HG02678 (cell line): ENCODE measurements at regions not wholly inside any gene's neighbourhood (a gene's known extent, or its start where the extent isn't known, plus 50 kb on each side); places are given as distances from the start of the nearest gene placed in this dataset.
A peak's percentile ranks its signal among the peaks of the same experiment; 100 is the strongest.
"Not testable (repeated sequence)": the region's sequence is repeated elsewhere in the genome, so short reads cannot be mapped to it uniquely, and the experiment has no call there.

ENCODE experiments used
- ATAC-seq: cut with Tn5 transposase; IDR thresholded peaks from one replicate; pipeline ENCODE4 v1.9.1; 2021; ENCODE audit warnings: mild to moderate bottlenecking, moderate library complexity; ENCODE audit not compliant: unreplicated experiment

DNA sequence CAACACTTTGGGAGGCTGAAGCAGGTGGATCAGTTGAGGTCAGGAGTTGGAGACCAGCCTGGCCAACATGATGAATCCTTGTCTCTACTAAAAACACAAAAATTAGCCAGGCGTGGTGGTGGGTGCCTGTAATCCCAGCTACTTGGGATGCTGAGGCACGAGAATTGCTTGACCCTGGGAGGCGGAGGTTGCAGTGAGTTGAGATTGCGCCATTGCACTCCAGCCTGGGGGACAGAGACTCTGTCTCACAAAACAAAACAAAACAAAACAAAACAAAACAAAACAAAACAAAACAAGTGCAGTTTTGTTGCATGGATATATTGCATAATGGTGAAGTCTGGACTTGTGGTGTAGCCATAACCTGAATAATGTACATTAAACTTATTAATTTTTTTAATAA is 133.6 kb upstream of the ZNF217 start:
- ATAC-seq = not testable (repeated sequence)

DNA sequence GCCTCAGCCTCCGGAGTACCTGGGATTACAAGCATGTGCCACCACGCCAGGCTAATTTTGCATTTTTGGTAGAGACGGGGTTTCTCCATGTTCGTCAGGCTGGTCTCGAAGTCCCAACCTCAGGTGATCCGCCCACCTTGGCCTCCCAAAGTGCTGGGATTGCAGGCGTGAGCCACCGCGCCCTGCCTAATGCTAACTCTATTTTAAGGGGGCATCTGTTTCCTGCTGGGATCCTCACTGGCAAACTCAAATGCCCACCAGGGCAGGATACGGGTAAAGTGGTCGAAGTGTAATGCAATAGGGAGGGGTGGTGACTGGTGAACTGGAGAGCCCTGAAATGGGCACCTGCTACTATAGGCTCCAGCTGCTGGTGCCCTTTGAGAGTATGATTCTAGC is 131.9 kb upstream of the ZNF217 start:
- no peak for ATAC-seq

DNA sequence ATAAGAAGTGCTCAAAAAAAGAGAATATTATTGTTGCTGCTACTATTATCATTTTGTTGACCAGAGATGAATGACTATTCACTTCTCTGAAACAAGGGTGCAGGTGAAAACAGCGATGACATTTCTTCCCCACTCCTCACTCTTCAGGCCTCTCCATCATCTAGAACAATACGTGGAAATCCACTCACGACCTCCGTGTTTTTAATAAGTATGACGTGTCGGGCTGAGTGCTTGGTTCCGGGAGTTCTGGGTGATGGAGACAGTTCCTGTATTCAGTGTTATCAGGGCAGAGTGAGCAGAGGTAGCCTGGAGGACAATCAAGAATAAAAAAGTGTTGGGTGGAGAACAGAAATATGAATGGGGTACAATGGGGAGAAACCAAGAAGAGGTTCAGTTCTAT is 130.0 kb upstream of the ZNF217 start:
- ATAC-seq = no peak

DNA sequence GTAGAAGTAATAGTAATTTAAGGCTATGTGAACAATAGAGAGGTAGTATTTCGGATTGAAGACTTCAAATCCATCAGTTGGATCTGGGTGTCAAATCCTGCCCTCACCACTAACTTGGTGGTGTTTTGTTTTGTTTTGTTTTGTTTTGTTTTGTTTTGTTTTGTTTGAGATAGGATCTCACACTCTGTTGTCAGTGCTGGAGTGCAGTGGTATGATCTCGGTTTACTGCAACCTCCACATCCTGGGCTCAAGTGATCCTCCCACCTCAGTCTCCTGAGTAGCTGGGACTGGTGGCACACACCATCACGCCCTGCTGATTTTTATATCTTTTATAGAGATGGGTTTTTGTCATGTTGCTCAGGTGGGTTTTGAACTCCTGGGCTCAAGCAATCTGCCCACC is 129.4 kb upstream of the ZNF217 start:
- no peak for ATAC-seq

DNA sequence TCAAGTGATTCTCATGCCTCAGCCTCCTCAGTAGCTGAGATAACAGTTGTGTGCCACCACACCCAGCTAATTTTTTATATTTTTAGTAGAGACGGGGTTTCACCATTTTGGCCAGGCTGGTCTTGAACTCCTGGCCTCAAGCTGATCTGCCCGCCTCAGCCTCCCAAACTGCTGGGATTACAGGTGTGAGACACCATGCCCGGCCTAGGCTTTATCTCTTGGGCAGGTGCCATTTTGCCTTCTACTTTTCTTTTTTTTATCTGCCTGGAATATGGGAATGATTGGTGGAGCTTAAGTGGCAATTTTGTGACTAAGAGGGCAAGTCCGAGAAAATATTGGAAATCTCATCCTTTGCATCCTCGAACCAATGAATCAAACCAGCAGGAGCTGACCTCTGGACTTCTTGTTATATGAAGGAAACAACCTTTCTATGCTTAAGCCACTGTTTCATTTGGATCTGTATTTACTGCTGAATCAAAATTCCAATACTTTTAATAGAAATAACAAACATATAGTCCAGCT is 128.9 kb upstream of the ZNF217 start:
- ATAC-seq = no peak

DNA sequence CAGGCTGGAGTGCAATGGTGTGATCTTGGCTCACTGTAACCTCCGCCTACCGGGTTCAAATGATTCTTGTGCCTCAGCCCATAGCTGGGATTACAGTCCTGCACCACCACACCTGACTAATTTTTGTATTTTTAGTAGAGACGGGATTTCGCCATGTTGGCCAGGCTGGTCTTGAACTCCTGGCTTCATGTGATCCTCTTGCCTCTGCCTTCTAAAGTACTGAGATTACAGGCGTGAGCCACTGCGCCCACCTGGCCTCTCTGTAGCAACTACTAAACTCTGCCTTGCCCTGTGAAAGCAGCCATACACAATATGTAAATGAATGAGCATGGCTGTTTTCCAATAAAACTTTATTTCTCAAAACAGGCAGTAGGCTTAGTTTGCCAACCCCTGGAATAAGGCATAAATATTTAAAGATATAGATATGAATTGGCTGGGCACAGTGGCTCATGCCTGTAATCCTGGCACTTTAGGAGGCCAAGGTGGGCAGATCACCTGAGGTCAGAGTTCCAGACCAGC is 127.9 kb upstream of the ZNF217 start:
- not testable (repeated sequence) for ATAC-seq

DNA sequence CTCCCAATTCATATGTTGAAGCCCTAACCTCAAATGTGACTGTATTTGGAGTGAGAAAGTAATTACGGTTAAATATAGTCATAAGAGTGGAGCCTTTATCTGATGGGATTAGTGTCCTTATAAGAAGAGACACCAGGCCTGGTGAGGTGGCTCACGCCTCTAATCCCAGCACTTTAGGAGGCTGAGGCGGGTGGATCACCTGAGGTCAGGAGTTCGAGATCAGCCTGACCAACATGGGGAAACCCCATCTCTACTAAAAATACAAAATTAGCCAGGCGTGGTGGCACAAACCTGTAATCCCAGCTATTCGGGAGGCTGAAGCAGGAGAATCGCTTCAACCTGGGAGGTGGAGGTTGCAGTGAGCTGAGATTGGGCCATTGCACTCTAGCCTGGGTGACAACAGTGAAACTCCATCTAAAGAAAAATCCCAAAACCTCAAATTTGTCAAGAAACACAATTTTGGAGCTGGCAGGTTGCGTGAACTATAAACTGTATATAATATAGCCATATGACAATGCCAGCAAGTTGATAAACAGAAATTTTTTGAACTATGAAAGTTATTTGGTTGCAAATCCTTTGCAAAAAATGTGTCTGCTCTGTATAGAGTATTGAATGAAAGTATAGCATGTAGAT is 125.6 kb upstream of the ZNF217 start:
- not testable (repeated sequence) for ATAC-seq

DNA sequence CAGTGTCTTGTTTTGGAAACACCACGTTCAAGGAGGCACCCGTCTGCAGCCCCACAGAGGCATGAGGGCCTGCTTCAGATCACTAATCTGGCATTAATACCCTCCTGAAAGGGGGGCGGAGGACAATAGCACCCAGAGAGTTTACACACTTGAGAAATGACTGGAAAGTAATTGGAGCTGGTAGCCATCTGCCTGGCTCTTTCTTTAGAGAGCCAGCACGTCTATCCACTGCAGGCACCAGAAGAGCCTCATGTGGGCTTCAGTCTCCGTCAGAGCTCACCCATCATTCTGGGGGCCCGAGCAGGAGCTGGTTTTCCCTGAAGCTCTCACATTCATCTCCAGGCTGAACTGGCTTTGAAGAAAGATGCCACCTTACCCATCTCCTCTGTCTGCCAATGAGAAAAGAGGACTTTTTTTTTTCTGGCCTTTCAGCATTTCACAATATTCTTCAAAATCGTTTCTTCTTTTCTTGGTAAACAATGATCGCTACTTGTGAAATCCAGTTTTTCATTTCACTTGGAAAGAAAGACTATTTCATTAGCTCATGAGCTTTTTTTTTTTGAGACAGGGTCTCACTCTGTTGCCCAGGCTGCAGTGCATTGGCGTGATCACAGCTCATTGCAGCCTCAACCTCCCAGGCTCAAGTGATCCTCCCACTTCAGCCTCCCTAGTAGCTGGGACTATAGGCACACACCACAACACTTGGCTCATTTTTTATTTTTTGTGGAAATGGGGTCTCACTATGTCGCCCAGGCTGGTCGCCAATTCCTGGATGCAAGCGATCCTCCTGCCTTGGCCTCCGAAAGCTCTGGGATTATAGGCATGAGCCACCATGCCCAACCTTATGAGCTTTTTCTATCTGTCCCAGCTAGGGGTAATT is 124.7 kb upstream of the ZNF217 start:
- no peak for ATAC-seq

DNA sequence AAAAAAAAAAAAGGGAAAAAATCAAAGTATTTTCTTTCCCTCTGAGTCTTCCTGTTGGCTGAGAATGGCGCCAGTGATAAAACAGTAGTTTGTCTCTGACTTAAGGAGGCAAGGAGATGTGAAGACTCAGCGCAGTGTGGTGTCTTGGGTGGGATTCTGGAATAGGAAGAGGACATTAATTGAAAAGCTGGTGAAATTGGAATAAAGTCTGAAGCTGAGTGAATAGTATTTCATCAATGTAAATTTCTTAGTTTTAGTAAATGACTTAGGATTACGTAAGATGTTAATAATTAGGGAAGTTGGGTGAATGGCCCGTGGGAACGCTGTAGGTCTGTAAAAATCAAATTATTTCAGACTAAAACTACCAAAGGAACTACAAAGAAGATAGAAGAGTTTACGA is 122.8 kb upstream of the ZNF217 start:
- no peak for ATAC-seq

DNA sequence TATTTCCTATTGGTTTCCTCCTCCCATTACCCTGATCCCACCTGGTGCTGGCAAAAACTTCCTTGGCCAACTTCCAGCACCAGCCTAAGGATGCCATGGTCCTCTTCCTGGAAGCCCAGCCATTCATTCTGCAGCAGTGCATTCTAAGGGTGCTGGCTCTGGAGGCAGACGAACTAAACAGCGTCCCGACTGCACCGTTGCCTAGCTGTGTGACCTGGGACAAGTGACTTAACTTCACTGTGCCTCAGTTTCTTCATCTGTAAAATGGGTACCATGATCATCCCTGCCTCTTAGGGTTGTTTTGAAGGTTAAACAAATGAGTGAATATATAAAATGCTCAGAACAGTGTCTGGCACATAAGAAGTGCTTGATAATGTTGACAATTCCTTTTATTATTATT is 120.9 kb upstream of the ZNF217 start:
- ATAC-seq = no peak

DNA sequence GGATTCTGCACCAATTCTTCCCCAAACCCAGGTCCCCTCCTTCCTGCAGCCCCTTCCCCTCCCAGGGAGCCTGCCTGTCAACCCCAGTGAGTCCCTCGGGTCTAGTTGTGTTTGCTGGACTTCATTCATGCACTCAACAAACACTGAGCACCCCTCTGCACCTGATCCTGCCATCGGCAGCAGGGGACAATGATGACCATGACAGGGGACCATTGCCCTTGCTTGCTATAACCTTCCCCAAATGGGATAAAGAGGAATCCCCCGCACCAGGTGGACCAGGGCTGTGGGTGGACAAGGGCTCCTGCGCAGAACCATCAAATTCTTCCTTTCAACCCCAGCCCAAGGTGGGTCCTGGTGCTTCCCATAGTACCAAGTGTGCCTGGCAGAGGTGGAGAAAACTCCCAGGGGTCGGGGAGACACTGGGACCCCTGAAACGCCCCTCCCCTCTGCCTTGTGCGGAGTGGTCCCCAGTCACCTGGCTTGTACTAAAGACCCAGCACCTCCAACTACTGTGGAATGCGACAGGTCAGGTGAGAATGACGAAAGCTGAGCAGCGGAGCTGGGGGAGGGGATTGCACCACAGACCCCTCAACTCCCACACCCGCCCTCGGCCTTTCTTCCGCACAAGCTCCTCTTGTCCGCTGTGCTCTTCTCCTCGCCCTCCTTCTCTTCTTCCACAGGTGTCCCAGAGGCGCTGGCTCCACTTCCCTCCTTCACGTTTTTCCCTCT is 119.9 kb upstream of the ZNF217 start:
- ATAC-seq = no peak

DNA sequence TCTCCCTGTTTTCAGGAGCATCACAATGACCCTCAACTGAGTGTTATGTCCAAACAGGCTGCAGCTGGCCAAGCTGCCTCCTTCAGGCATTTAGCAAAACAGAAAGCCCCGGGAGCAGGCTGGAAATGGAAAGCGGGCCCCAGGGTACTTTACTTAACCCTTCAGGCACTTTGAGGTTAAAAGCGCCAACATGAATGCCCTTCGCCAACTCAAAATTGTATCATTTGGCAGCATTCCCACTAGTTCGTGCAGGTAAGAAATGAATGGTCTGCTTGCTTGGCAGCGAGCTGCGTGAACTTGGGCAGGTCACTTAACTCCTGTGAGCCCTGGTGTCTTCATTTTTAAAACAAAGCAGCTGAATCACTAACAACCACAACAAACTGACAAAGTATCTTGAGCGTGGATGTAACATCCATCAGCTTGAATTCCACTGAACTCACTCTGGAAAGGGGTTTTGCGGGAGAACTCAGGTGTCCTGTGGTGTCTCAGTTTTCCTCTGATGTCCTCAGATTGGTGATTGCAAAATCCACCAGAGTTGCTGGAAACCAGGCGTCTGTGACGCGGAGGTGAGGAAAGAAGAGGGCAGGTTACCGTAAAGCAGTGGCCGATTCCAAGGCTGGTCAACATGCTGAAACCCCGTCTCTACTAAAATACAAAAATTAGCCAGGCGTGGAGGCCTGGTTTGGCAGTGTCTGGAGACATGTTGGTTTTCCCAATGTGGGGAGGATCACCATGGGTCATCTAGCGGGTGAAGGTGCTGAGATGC is 118.8 kb upstream of the ZNF217 start:
- no peak for ATAC-seq

DNA sequence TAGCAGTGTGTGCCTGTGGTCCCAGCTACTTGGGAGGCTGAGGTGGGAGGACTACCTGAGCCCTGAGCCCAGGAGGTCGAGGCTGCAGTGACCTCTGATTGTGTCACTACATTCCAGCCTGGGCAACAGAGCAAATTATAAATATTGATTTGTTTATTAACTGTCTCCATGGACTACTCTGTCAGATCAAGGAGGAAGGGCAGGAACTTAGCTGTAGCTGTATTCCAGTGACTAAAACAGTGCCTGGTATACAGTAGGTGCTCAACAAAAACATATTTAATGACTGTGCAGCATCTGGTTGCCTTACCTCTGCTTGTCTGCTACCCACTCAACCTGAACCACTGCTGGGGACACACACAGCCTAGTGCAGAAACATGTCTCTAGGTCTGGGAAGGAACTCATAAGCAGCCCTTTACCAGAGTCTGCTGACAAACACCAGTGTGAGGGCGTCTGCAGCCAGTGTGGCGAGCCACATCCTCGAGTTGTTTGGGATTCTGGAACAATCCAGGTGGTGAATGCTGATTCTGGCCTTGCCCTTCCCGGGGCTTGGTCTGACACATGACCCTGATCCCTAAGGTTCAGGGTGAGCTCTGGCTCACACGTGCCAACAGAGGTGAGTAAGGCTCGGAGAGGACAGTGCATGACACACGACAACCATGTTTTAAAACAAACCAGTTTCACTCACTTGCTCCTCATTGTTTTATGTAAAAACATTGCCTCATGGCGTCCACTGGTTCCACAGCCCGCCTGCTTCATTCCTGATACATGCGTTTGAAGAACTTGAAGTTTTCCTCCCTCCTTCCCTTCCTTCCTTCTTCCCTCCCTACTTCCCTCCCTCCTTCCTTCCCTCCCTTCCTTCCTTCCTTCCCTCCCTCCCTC is 117.9 kb upstream of the ZNF217 start:
- no peak for ATAC-seq

DNA sequence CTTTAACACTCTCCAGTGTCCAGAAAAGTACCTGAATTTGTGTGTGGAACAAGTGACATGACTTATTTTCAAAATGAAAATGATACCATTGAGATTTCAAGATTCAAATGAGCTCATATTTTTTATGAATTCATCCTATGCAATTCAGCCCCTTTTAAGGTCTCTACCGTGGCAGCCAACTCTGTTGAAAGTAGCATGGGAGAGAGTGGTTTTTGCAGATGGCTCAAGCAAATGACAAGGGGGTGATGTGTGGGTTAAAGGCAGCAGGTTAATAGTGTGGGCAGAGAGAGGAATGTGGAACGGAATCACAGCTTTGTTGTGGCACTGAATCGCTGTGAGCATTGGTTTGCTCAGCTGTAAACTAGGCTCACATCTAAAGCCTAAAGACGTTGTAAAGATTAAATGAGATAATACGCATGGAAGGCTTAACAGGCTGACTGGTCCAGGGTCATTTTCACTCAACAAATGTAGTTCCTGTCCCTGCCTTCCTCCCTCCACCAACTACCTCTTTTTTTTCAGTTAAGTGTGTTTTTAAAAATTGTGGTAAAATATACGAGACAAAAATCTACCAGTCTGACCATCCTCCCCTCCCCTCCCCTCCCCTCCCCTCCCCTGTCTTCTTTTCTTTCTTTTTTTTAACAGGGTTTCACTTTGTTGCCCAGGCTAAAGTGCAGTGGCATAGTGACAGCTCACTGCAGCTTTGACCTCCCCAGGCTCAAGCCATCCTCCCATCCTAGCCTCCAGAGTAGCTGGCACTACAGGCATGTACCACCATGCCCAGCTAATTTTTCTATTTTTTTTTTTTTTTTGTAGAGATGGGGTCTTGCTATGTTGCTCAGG is 114.7 kb upstream of the ZNF217 start:
- peak; percentile 71 for ATAC-seq

DNA sequence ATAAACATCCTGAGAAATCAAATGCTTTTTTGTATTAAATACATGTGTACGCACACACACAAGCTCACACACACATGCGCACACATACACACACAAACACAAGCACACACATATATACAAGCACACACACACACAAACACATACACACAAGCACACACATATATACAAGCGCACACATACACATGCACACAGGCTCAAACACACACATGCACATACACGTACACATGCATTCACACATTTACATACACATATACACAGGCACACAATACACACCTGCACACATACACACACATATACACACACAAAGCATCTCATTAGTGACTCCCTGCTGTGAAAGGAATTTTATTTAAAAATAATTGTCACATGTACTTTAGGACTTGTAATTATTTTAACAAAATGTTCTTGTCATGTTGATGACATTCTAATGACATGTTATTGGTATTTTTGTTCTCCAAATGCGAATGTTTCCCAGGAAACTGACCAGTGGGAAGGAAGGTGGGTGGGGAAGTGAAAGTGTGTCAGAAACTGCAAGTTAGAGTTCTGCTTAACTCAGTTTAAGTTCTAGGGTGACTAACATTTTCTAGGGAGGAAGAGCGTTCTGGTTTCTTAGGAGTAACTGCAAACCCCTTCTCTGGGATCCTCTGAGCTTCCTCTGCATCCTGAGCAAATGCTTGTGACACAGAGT is 113.9 kb upstream of the ZNF217 start:
- ATAC-seq = peak; percentile 34

DNA sequence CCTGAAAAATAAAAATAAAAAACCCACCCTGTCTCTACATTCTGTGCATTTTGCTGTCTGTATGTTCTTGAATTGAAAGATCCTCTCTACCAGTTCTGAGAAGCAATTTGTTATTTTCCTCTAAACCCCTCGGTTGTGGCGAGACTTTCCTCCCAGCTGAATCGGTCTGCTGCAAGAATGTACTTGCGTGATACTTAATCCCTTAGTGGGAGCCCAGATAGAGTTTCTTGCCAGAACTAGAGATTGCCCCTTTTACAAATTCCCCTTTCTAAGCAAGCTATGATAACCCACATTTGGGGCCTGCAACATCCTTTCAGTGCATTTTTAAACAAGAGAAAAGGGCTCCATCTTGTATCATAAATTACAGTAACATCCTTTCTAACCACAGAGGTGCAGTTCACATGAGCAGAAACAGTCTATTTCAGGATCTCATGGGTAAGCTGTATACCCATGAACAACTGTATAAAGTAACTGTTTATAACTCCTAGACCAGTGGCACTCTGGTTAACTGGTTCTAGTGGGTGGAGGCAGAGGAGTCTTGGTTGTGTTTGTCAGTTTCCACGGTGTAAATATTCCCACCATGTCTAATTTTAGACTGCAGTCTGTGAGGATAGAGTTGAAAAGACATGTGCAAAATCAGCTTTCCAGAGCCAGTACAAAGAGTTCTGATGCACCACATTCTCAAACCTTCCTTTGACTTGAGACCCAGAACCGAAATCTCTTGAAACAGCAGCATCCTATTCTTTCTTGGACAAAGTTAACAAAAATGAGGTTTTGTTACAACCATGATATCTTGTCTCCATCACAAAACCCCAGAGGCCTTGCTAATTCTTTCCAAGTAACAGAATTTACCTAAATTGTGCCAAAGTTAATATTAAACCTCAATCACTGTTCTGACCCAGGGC is 113.1 kb upstream of the ZNF217 start:
- peak; percentile 46 for ATAC-seq

DNA sequence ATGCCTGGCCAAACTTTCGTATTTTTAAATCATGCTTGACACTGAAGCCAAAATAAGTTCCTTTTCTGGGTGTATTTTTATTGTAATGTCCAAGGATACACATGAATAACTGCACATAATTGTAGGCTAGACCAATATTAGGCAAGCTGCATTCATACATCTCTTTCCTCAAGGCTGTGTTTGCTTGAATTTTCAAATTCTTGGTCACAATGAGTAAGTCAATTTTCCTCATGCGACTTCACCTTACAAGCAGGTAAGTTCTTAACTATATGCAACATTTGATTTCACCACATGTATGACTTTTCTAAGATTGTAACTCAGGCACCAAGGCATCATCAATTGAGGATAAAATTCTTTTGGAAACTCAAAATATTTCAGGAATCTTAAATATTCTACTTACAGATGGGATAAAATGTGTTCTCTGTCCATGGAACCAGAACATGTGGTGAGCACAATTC is 112.4 kb upstream of the ZNF217 start:
- no peak for ATAC-seq
